SU-DHL-6 (cell line): ENCODE measurements at regions not wholly inside any gene's neighbourhood (a gene's known extent, or its start where the extent isn't known, plus 50 kb on each side); places are given as distances from the start of the nearest gene placed in this dataset.
A peak's percentile ranks its signal among the peaks of the same experiment; 100 is the strongest.

ENCODE experiments used
- H2AFZ ChIP-seq: fragments of 200-600 bp; sonication (generic); 2 replicates; pipeline ENCODE4 v1.6.1; 2014; ENCODE audit warnings: low read depth, mild to moderate bottlenecking, moderate library complexity, mixed read lengths, antibody characterized with exemption, low read length; ENCODE audit not compliant: severe bottlenecking
- H3F3A ChIP-seq: fragments of 200-600 bp; shearing (Covaris generic); 2 replicates; pipeline ENCODE4 v1.6.0; 2016; ENCODE audit warnings: antibody characterized with exemption, mild to moderate bottlenecking; ENCODE audit not compliant: insufficient read depth
- H3K27ac ChIP-seq: fragments of 200-600 bp; sonication (generic); 2 replicates; pipeline ENCODE4 v1.5.1; 2016; ENCODE audit warnings: low read depth, mild to moderate bottlenecking, low read length, moderate library complexity, mixed read lengths
- H3K27me3 ChIP-seq: fragments of 200-600 bp; sonication (generic), shearing (Covaris generic); 2 replicates; pipeline ENCODE4 v1.6.0; 2014; ENCODE audit warnings: mild to moderate bottlenecking, low read length
- H3K36me3 ChIP-seq: fragments of 200-600 bp; sonication (generic); 2 replicates; pipeline ENCODE4 v1.6.1; 2014; ENCODE audit warnings: mild to moderate bottlenecking, low read length, mixed read lengths
- H3K4me2 ChIP-seq: fragments of 300-600, 200-600 bp; shearing (Covaris generic), sonication (generic); 2 replicates; pipeline ENCODE4 v1.6.0; 2014; ENCODE audit warnings: low read length, low read depth, mild to moderate bottlenecking; ENCODE audit not compliant: poor library complexity, severe bottlenecking
- H3K4me3 ChIP-seq: fragments of 200-600 bp; sonication (generic); 2 replicates; pipeline ENCODE4 v1.5.1; 2014; ENCODE audit warnings: antibody characterized with exemption, low read length, mild to moderate bottlenecking, mixed read lengths; ENCODE audit not compliant: insufficient read depth, poor library complexity, severe bottlenecking
- H3K79me2 ChIP-seq: fragments of 200-600 bp; sonication (generic); 2 replicates; pipeline ENCODE4 v1.6.1; 2014; ENCODE audit warnings: mild to moderate bottlenecking, low read length, moderate library complexity; ENCODE audit not compliant: insufficient read depth
- H3K9ac ChIP-seq: fragments of 200-600 bp; sonication (generic); 2 replicates; pipeline ENCODE4 v1.7.0; 2014; ENCODE audit warnings: mild to moderate bottlenecking, low read length
- H3K9me2 ChIP-seq: fragments of 200-600 bp; sonication (generic); replicated peaks from 2 replicates; pipeline ENCODE4 v1.6.1; 2014; ENCODE audit warnings: low read length; ENCODE audit not compliant: insufficient read depth
- H3K9me3 ChIP-seq: fragments of 200-600 bp; sonication (generic); 2 replicates; pipeline ENCODE4 v1.6.1; 2014; ENCODE audit warnings: low read length, mixed read lengths; ENCODE audit not compliant: insufficient read depth
- H4K20me1 ChIP-seq: fragments of 200-600 bp; sonication (generic); 2 replicates; pipeline ENCODE4 v1.6.1; 2014; ENCODE audit warnings: low read depth, mild to moderate bottlenecking, antibody characterized with exemption, low read length, moderate library complexity, mixed read lengths
- EZH2phosphoT487 ChIP-seq: fragments of 200-600 bp; sonication (generic), shearing (Covaris generic); conservative IDR thresholded peaks from 2 replicates; pipeline ENCODE4 v1.6.1; 2018; ENCODE audit warnings: mild to moderate bottlenecking, antibody characterized with exemption, low read length, moderate library complexity, mixed read lengths
- TF ChIP-seq, protein P1 (sequence below): fragments of 200-600 bp; sonication (generic); IDR thresholded peaks from one replicate; pipeline ENCODE4 v1.5.1; 2017; ENCODE audit warnings: antibody characterized with exemption, mild to moderate bottlenecking, low read length, moderate library complexity; ENCODE audit not compliant: insufficient read depth, poor library complexity, severe bottlenecking

DNA sequence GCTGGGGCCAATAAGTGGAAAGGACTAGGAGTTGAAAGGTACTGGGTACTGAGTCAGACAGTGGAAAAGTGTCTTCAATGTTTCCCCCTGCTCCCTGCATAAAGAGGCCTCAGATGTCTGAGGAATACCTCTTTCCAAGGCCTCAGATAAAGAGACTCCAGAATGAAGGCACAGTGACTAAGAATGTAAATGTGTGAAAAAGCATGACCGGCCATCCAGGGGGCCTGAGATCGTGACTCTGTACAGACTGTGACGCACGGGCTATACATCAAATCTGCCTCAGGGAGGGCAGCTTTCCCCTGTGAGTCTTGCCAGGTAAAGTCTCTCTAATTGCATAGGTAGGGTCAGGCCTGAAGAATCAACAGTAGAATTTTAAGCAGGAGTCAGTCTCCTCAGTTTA, 1690.5 kb downstream of the KCNT2 start:
- no peak for TF ChIP-seq EZH2phosphoT487
- TF ChIP-seq, protein P1, sequence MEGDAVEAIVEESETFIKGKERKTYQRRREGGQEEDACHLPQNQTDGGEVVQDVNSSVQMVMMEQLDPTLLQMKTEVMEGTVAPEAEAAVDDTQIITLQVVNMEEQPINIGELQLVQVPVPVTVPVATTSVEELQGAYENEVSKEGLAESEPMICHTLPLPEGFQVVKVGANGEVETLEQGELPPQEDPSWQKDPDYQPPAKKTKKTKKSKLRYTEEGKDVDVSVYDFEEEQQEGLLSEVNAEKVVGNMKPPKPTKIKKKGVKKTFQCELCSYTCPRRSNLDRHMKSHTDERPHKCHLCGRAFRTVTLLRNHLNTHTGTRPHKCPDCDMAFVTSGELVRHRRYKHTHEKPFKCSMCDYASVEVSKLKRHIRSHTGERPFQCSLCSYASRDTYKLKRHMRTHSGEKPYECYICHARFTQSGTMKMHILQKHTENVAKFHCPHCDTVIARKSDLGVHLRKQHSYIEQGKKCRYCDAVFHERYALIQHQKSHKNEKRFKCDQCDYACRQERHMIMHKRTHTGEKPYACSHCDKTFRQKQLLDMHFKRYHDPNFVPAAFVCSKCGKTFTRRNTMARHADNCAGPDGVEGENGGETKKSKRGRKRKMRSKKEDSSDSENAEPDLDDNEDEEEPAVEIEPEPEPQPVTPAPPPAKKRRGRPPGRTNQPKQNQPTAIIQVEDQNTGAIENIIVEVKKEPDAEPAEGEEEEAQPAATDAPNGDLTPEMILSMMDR: no peak
- H4K20me1 ChIP-seq: no peaks in the 10 kb centered on the region
- peak overlapping the region; percentile 77 for H2AFZ ChIP-seq
- H3K36me3 ChIP-seq: no peaks in the 10 kb centered on the region
- no peak overlapping the region for H3K9ac ChIP-seq
- no peaks in the 10 kb centered on the region for H3K27me3 ChIP-seq
- no peaks in the 10 kb centered on the region for H3K79me2 ChIP-seq
- no peak overlapping the region for H3K4me3 ChIP-seq
- no peak overlapping the region for H3K4me2 ChIP-seq
- H3K9me2 ChIP-seq: no peaks in the 10 kb centered on the region
- no peaks in the 10 kb centered on the region for H3K9me3 ChIP-seq
- no peak overlapping the region for H3K27ac ChIP-seq
- no peaks in the 10 kb centered on the region for H3F3A ChIP-seq

DNA sequence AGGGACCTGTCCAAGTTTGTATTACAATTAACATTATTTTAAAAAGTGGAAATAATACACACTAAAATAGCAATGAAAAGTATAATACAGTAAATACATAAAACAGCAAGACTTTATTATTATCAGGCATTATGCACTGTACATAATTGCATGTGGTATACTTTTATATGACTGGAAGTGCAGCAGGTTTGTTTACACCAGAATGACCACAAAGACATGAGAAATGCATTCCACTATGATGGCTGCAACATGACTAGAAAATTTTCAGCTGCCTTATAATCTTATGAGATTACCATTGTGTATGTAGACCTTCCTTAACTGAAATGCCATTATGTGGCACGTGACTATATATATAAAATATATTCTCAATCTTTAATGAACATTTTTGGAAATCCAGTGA, 1699.6 kb downstream of the KCNT2 start:
- no peaks in the 10 kb centered on the region for H3F3A ChIP-seq
- no peak overlapping the region for H3K4me2 ChIP-seq
- no peak overlapping the region for H3K9ac ChIP-seq
- H2AFZ ChIP-seq: no peak overlapping the region
- no peaks in the 10 kb centered on the region for H3K27me3 ChIP-seq
- no peak for TF ChIP-seq EZH2phosphoT487
- TF ChIP-seq, protein P1: no peak
- no peaks in the 10 kb centered on the region for H3K36me3 ChIP-seq
- H3K79me2 ChIP-seq: no peaks in the 10 kb centered on the region
- no peaks in the 10 kb centered on the region for H4K20me1 ChIP-seq
- no peaks in the 10 kb centered on the region for H3K9me2 ChIP-seq
- no peaks in the 10 kb centered on the region for H3K9me3 ChIP-seq
- no peak overlapping the region for H3K27ac ChIP-seq
- no peak overlapping the region for H3K4me3 ChIP-seq

DNA sequence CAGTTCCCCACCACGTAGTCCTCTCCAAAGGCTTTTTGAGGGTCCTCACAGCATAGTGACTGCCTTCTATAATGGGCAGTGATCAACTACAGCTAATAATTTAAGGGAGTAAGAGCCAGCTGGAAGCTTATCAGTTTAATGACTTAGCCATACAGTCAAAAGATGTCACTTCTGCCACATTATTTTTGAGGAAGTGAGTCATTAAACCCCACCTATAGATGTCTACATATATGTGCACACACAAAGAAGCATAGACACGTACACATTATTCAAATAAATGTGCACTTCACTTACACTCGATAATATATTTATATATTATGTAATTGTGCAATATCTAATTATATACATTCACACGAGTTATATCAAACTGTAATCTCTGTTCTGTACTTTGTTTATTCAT, 1704.7 kb downstream of the KCNT2 start:
- Histone ChIP-seq H3K36me3 (no peaks in the 10 kb centered on the region), H3K4me2 (no peak overlapping the region), H3K9me2 (no peaks in the 10 kb centered on the region), H3K9me3 (no peaks in the 10 kb centered on the region; the same call in 1 of the 2 replicates), H3K27me3 (no peaks in the 10 kb centered on the region), H3K79me2 (no peaks in the 10 kb centered on the region), H3K27ac (no peak overlapping the region), H3K9ac (no peak overlapping the region), H2AFZ (peak overlapping the region; percentile 57), H4K20me1 (no peaks in the 10 kb centered on the region), H3F3A (no peaks in the 10 kb centered on the region), H3K4me3 (no peak overlapping the region)
- TF ChIP-seq EZH2phosphoT487: no peak
- TF ChIP-seq, protein P1: no peak
